ENCODE measurements at regions not wholly inside any gene's neighbourhood (a gene's known extent, or its start where the extent isn't known, plus 50 kb on each side); places are given as distances from the start of the nearest gene placed in this dataset.
"Not testable (repeated sequence)": the region's sequence is repeated elsewhere in the genome, so short reads cannot be mapped to it uniquely, and the experiment has no call there.

DNA sequence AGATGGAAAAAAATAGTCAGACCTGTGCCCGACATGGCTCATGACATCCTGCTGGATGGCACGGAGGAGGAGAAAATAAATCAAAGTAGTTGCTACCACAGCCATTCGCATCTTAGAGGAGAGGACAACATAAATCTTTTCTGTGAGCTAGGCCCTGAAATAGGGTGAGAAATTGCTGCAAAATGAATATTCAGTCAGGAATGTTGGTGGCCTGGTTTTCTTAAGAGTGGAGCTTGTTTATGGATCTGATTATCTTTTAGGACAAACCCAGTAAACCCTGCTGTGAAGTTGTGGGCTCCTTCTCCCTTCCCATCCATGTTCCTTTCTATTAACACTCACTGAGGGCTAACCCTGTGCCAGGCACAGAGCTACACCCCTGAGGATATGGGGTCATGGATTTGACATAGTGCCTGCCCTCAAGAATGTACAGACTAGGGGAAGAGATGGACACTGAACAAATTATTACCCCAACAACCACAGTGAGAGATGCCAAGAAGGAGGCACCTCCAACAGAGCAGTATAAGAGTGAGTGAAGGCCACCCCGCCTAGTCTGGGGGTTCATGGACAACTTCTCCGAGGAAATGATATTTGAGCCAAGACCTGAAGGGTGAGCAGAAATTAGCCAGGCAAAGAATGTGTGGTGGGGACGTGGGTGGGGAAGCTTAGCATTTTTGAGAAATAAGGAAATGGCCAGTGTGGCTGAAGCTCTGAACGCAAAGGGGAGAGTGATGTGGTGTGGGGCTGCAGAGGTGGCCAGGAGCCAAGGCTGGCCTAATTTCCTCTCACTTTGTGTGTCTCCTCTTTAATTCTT is 68.9 kb upstream of the ARL8B start:
- Histone ChIP-seq H2AFZ (ENCODE audit: low read depth, low read length) (no peak overlapping the region), H3K27ac (ENCODE audit: low read length) (no peak overlapping the region), H3K36me3 (ENCODE audit: insufficient read depth, low read length) (no peaks in the 10 kb centered on the region), H4K20me1 (ENCODE audit: insufficient read depth, low read length) (no peaks in the 10 kb centered on the region), H3K9me3 (ENCODE audit: insufficient read depth, low read length, severe bottlenecking) (no peaks in the 10 kb centered on the region), H3K79me2 (ENCODE audit: insufficient read depth, low read length) (no peaks in the 10 kb centered on the region), H3K4me3 (ENCODE audit: low read depth in 1 of 2, low read length in 2 of 2) (no peak overlapping the region), H3K27me3 (ENCODE audit: insufficient read depth, low read length, poor library complexity) (no peaks in the 10 kb centered on the region), H3K4me1 (ENCODE audit: insufficient read depth, low read length) (no peaks in the 10 kb centered on the region; the same call in 1 of the 2 replicates), H3K9ac (ENCODE audit: low read depth, low read length) (no peak overlapping the region), H3K4me2 (ENCODE audit: insufficient read depth, low read length) (no peak overlapping the region)
- DNase-seq (no peak), ATAC-seq (ENCODE audit: insufficient read depth, low read depth) (no peak)
- TF ChIP-seq, protein P1, sequence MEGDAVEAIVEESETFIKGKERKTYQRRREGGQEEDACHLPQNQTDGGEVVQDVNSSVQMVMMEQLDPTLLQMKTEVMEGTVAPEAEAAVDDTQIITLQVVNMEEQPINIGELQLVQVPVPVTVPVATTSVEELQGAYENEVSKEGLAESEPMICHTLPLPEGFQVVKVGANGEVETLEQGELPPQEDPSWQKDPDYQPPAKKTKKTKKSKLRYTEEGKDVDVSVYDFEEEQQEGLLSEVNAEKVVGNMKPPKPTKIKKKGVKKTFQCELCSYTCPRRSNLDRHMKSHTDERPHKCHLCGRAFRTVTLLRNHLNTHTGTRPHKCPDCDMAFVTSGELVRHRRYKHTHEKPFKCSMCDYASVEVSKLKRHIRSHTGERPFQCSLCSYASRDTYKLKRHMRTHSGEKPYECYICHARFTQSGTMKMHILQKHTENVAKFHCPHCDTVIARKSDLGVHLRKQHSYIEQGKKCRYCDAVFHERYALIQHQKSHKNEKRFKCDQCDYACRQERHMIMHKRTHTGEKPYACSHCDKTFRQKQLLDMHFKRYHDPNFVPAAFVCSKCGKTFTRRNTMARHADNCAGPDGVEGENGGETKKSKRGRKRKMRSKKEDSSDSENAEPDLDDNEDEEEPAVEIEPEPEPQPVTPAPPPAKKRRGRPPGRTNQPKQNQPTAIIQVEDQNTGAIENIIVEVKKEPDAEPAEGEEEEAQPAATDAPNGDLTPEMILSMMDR (IDR thresholded peaks at IDR 0.05; ENCODE audit: borderline replicate concordance, extremely low read depth, low read length, poor library complexity, severe bottlenecking): no peak
- TF ChIP-seq EZH2 (IDR thresholded peaks at IDR 0.05; ENCODE audit: borderline replicate concordance, low read depth, low read length, severe bottlenecking): no peak

- no peak for ATAC-seq (ENCODE audit: insufficient read depth, low read depth)
- Histone ChIP-seq H3K27ac (ENCODE audit: low read length) (no peak overlapping the region), H2AFZ (ENCODE audit: low read depth, low read length) (no peak overlapping the region)
Measured at GRCh38 chr3:5054098-5054497, 68.0 kb upstream of the ARL8B start.

DNA sequence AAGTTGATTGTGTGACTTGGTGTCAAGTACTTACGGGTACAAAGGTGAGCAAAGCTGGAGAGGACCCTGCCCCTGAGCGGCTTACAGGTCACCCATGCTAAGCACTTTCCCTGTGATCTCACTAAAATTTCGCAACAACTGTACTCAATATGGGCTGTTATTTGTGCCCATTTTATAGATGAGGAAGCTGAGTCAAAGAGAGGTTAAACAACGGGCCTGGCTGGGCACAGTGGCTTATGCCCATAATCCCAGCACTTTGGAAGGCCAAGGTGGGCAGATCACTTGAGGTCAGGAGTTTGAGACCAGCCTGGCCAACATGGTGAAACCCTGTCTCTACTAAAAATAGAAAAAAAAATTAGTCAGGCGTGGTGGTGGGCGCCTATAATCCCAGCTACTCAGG is 67.5 kb upstream of the ARL8B start:
- H3K79me2 ChIP-seq (ENCODE audit: insufficient read depth, low read length); H3K27me3 ChIP-seq (ENCODE audit: insufficient read depth, low read length, poor library complexity); H3K27ac ChIP-seq (ENCODE audit: low read length); H4K20me1 ChIP-seq (ENCODE audit: insufficient read depth, low read length); H3K36me3 ChIP-seq (ENCODE audit: insufficient read depth, low read length); H3K9me3 ChIP-seq (ENCODE audit: insufficient read depth, low read length, severe bottlenecking); DNase-seq; H3K4me3 ChIP-seq (ENCODE audit: low read depth in 1 of 2, low read length in 2 of 2); H3K4me1 ChIP-seq (ENCODE audit: insufficient read depth, low read length); H3K9ac ChIP-seq (ENCODE audit: low read depth, low read length); H2AFZ ChIP-seq (ENCODE audit: low read depth, low read length); H3K4me2 ChIP-seq (ENCODE audit: insufficient read depth, low read length); ATAC-seq (ENCODE audit: insufficient read depth, low read depth): not testable (repeated sequence)

More at GRCh38 chr3:5054098-5054497, 68.0 kb upstream of the ARL8B start:
- no peaks in the 10 kb centered on the region for H3K27me3 ChIP-seq (ENCODE audit: insufficient read depth, low read length, poor library complexity)
- no peaks in the 10 kb centered on the region for H3K79me2 ChIP-seq (ENCODE audit: insufficient read depth, low read length)
- H4K20me1 ChIP-seq (ENCODE audit: insufficient read depth, low read length): no peaks in the 10 kb centered on the region
- no peak for TF ChIP-seq EZH2 (IDR thresholded peaks at IDR 0.05; ENCODE audit: borderline replicate concordance, low read depth, low read length, severe bottlenecking)
- TF ChIP-seq, protein P1 (IDR thresholded peaks at IDR 0.05; ENCODE audit: borderline replicate concordance, extremely low read depth, low read length, poor library complexity, severe bottlenecking): no peak
- H3K4me2 ChIP-seq (ENCODE audit: insufficient read depth, low read length): no peak overlapping the region
- H3K4me1 ChIP-seq (ENCODE audit: insufficient read depth, low read length): no peaks in the 10 kb centered on the region; the same call in 1 of the 2 replicates
- no peak overlapping the region for H3K9ac ChIP-seq (ENCODE audit: low read depth, low read length)
- H3K36me3 ChIP-seq (ENCODE audit: insufficient read depth, low read length): no peaks in the 10 kb centered on the region
- no peak for DNase-seq
- no peak overlapping the region for H3K4me3 ChIP-seq (ENCODE audit: low read depth in 1 of 2, low read length in 2 of 2)
- H3K9me3 ChIP-seq (ENCODE audit: insufficient read depth, low read length, severe bottlenecking): no peaks in the 10 kb centered on the region

DNA sequence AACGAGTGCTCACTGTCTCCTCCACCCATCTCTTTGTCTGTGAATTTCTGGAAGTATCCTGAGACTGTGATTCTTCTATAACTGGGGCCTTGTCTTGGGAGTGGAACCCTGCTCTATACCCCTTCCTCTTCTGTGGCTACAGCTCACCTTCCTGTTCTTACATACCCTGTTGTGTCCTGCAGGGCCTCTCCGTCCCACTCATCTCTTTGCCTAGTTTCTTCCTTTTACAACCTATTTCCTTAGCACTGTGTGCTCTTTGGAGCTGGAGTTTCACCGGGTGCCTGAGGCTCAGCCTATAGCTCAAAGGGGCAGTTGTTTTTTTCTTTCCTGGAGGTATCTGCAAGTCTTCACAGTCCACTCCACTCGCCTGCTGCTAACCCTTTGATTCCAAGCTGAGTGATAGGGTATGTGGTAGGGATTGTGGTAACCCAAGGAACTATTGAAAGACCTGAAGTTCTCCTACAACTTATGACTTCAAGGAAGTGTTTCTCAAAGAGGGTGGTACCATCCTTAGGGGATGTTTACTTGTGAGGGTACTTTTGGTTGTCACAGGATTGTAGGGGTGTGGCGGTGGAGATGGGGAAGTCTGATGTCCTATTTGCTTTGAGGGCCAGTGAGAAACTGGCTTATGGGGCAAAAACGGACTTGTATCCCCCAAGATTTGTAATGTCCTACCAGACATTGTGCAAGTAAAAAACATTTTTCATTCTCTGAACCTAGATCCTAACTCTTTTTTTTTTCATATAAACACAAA is 66.6 kb upstream of the ARL8B start:
- H4K20me1 ChIP-seq (ENCODE audit: insufficient read depth, low read length): no peaks in the 10 kb centered on the region
- no peaks in the 10 kb centered on the region for H3K9me3 ChIP-seq (ENCODE audit: insufficient read depth, low read length, severe bottlenecking)
- ATAC-seq (ENCODE audit: insufficient read depth, low read depth) (no peak), DNase-seq (no peak)
- no peak overlapping the region for H3K4me3 ChIP-seq (ENCODE audit: low read depth in 1 of 2, low read length in 2 of 2)
- no peak overlapping the region for H3K4me2 ChIP-seq (ENCODE audit: insufficient read depth, low read length)
- no peaks in the 10 kb centered on the region for H3K36me3 ChIP-seq (ENCODE audit: insufficient read depth, low read length)
- H3K79me2 ChIP-seq (ENCODE audit: insufficient read depth, low read length): no peaks in the 10 kb centered on the region
- H3K9ac ChIP-seq (ENCODE audit: low read depth, low read length): no peak overlapping the region
- TF ChIP-seq, protein P1 (IDR thresholded peaks at IDR 0.05; ENCODE audit: borderline replicate concordance, extremely low read depth, low read length, poor library complexity, severe bottlenecking): no peak
- TF ChIP-seq EZH2 (IDR thresholded peaks at IDR 0.05; ENCODE audit: borderline replicate concordance, low read depth, low read length, severe bottlenecking): no peak
- no peak overlapping the region for H2AFZ ChIP-seq (ENCODE audit: low read depth, low read length)
- H3K27ac ChIP-seq (ENCODE audit: low read length): no peak overlapping the region
- H3K4me1 ChIP-seq (ENCODE audit: insufficient read depth, low read length): no peaks in the 10 kb centered on the region; the same call in 1 of the 2 replicates
- H3K27me3 ChIP-seq (ENCODE audit: insufficient read depth, low read length, poor library complexity): no peaks in the 10 kb centered on the region
